PC-3 (cell line): ENCODE measurements at regions not wholly inside any gene's neighbourhood (a gene's known extent, or its start where the extent isn't known, plus 50 kb on each side); places are given as distances from the start of the nearest gene placed in this dataset.

Experiments
- EZH2 ChIP-seq: fragments of 300-600 bp; sonication (generic); IDR thresholded peaks from one replicate; pipeline ENCODE4 v1.6.1; 2017; ENCODE audit warnings: antibody characterized with exemption, mild to moderate bottlenecking, low read length; ENCODE audit not compliant: unreplicated experiment
- EZH2phosphoT487 ChIP-seq: fragments of 300-600 bp; sonication (generic); IDR thresholded peaks from 2 replicates; pipeline ENCODE4 v1.6.1; 2018; ENCODE audit warnings: mild to moderate bottlenecking, antibody characterized with exemption, low read length, borderline replicate concordance
- TF ChIP-seq, protein P1 (sequence below): fragments of 300-600 bp; sonication (generic); conservative IDR thresholded peaks from 2 replicates; pipeline ENCODE4 v1.5.1; 2017; ENCODE audit warnings: antibody characterized with exemption, low read depth, mild to moderate bottlenecking, low read length

DNA sequence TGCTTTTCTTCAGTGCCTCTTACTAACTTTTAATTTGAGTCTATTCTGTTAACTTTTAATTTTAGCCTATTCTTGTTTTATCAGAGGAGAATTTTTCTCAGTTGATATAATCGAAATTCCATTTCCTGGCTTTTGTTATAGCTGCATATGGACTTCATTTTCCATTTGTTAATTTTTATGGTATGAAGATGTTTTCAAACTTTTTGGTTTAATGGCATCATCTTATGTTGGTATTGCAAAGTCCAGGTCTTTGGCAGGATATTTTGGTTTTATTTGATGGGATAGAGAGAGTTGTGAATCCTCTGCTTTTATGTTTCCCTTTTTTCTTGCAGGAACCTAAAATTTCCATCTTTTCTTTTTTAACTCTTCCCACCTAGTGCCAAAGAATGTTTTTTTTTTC, 70.9 kb upstream of the RAPGEF4 start:
- TF ChIP-seq, protein P1, sequence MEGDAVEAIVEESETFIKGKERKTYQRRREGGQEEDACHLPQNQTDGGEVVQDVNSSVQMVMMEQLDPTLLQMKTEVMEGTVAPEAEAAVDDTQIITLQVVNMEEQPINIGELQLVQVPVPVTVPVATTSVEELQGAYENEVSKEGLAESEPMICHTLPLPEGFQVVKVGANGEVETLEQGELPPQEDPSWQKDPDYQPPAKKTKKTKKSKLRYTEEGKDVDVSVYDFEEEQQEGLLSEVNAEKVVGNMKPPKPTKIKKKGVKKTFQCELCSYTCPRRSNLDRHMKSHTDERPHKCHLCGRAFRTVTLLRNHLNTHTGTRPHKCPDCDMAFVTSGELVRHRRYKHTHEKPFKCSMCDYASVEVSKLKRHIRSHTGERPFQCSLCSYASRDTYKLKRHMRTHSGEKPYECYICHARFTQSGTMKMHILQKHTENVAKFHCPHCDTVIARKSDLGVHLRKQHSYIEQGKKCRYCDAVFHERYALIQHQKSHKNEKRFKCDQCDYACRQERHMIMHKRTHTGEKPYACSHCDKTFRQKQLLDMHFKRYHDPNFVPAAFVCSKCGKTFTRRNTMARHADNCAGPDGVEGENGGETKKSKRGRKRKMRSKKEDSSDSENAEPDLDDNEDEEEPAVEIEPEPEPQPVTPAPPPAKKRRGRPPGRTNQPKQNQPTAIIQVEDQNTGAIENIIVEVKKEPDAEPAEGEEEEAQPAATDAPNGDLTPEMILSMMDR, result no peak
- TF ChIP-seq EZH2 (no peak), EZH2phosphoT487 (no peak)
